CD4-positive, alpha-beta T cell treated with Interleukin-4 for 1 hour (primary cell): ENCODE measurements at regions not wholly inside any gene's neighbourhood (a gene's known extent, or its start where the extent isn't known, plus 50 kb on each side); places are given as distances from the start of the nearest gene placed in this dataset.
"Not testable (repeated sequence)": the region's sequence is repeated elsewhere in the genome, so short reads cannot be mapped to it uniquely, and the experiment has no call there.

Experiments
- DNase-seq, 2 donors: peaks; one replicate each; pipeline ENCODE4 v3.0.0-alpha.2; 2020 to 2022

GRCh38 chr1:157367870-157368269, 184.4 kb downstream of the FCRL5 start:
- no peak for DNase-seq

- DNase-seq, result no peak
These were observed 185.1 kb downstream of the FCRL5 start for GRCh38 chr1:157367091-157367739.

GRCh38 chr1:157364612-157365011, 187.7 kb downstream of the FCRL5 start:
- DNase-seq, result no peak

- DNase-seq, result no peak
These were observed 188.6 kb downstream of the FCRL5 start for GRCh38 chr1:157363660-157364140.

- no peak for DNase-seq
These were observed 192.3 kb downstream of the FCRL5 start for GRCh38 chr1:157360023-157360390.

GRCh38 chr1:157359314-157360022, 192.8 kb downstream of the FCRL5 start:
- no peak for DNase-seq

- no peak for DNase-seq
These were observed 195.2 kb downstream of the FCRL5 start for GRCh38 chr1:157357111-157357510.

GRCh38 chr1:157356601-157357000, 195.7 kb downstream of the FCRL5 start:
- no peak for DNase-seq

- DNase-seq, result no peak
These were observed 198.8 kb downstream of the FCRL5 start for GRCh38 chr1:157353546-157353945.

- no peak for DNase-seq
These were observed 199.4 kb downstream of the FCRL5 start for GRCh38 chr1:157352817-157353408.

GRCh38 chr1:157352216-157352615, 200.1 kb downstream of the FCRL5 start:
- no peak for DNase-seq

- not testable (repeated sequence) for DNase-seq
These were observed 200.5 kb downstream of the FCRL5 start for GRCh38 chr1:157351800-157352199.

GRCh38 chr1:157348538-157349480, 203.5 kb downstream of the FCRL5 start:
- DNase-seq, result no peak

GRCh38 chr1:157347506-157347905, 204.8 kb downstream of the FCRL5 start:
- DNase-seq, result no peak

- DNase-seq, result not testable (repeated sequence)
These were observed 199.6 kb upstream of the ETV3 start for GRCh38 chr1:157337785-157338184.

GRCh38 chr1:157335056-157335455, 196.9 kb upstream of the ETV3 start:
- no peak for DNase-seq

GRCh38 chr1:157334041-157334440, 195.8 kb upstream of the ETV3 start:
- DNase-seq, result no peak

- not testable (repeated sequence) for DNase-seq
These were observed 192.0 kb upstream of the ETV3 start for GRCh38 chr1:157330177-157330576.

- not testable (repeated sequence) for DNase-seq
These were observed 189.9 kb upstream of the ETV3 start for GRCh38 chr1:157328120-157328519.

GRCh38 chr1:157326173-157326859, 188.1 kb upstream of the ETV3 start:
- no peak for DNase-seq

GRCh38 chr1:157325220-157325619, 187.0 kb upstream of the ETV3 start:
- no peak for DNase-seq

- DNase-seq, result not testable (repeated sequence)
These were observed 183.8 kb upstream of the ETV3 start for GRCh38 chr1:157321972-157322371.
